Heart right ventricle (tissue), 16 donors: ENCODE measurements at regions not wholly inside any gene's neighbourhood (a gene's known extent, or its start where the extent isn't known, plus 50 kb on each side); places are given as distances from the start of the nearest gene placed in this dataset.

ENCODE experiments used
- ATAC-seq, 8 donors: fragments of 200-7000 bp; cut with Tn5 transposase; one replicate each; pipeline ENCODE4 v1.9.1; 2020; ENCODE audit warnings: mild to moderate bottlenecking in 8 of 8, moderate library complexity in 8 of 8, moderate number of reproducible peaks in 1 of 8
- DNase-seq, 2 donors: peaks; one replicate each; pipeline ENCODE4 v3.0.0-alpha.2; 2020
- H3K27ac ChIP-seq, 10 donors: fragments of 200-600 bp; sonication (generic) in 2 of 10; one replicate each; pipeline versions ENCODE4 v1.5.0 to v1.8.0; 2020 to 2022; ENCODE audit warnings: mild to moderate bottlenecking in 3 of 10
- H3K27me3 ChIP-seq, 7 donors: fragments of 200-600 bp; one replicate each; pipeline ENCODE4 v1.8.0; 2021 to 2022; ENCODE audit warnings: mild to moderate bottlenecking in 2 of 7
- H3K36me3 ChIP-seq, 9 donors: fragments of 200-600 bp; sonication (generic) in 1 of 9; one replicate each; pipeline versions ENCODE4 v1.5.0 to v1.8.0; 2020 to 2022; ENCODE audit warnings: mild to moderate bottlenecking in 2 of 9
- H3K4me1 ChIP-seq, 9 donors: fragments of 200-600 bp; sonication (generic) in 1 of 9; one replicate each; pipeline versions ENCODE4 v1.5.0 to v1.8.0; 2020 to 2022; ENCODE audit warnings: mild to moderate bottlenecking in 4 of 9
- H3K4me3 ChIP-seq, 10 donors: fragments of 200-600 bp; sonication (generic) in 2 of 10; one replicate each; pipeline versions ENCODE4 v1.5.0 to v1.8.0; 2020 to 2022; ENCODE audit warnings: mild to moderate bottlenecking in 7 of 10, moderate library complexity in 2 of 10
- H3K9me3 ChIP-seq, 11 donors: fragments of 200-600 bp in 10 of 11; sonication (generic) in 2 of 11; one replicate each; pipeline versions ENCODE4 v1.5.0 to v1.8.0; 2013 to 2022; ENCODE audit warnings: mild to moderate bottlenecking in 2 of 11, control low read depth in 1 of 11, moderate library complexity in 1 of 11
- WGBS, 2 donors: extraction: QIAGEN DNeasy Blood & Tissue Kit; methylation state at CpG; one replicate each; pipeline ENCODE4 v1.1.7; 2013; ENCODE audit warnings: inconsistent platforms in 1 of 2; 5-methylcytosine and 5-hydroxymethylcytosine counted together
- intact Hi-C, 10 donors: fragments of 100-400 bp; cut with DNase I; formaldehyde crosslinking; loops; one replicate each; pipeline versions ENCODE4 v1.11.1 to v1.14.2; 2022
- TF ChIP-seq, protein P1 (sequence below), 9 donors: fragments of 200-600 bp; sonication (generic) in 2 of 9; IDR thresholded peaks; one replicate each; pipeline versions ENCODE4 v1.5.0 to v1.8.0; 2021 to 2022; ENCODE audit warnings: antibody characterized with exemption in 9 of 9, mild to moderate bottlenecking in 5 of 9, moderate library complexity in 1 of 9
- donor health status: Arrhythmogenic right ventricular cardiomyopathy.
- donor health status: ischemic (EF 13 %, LVEDD 7.1; RV severe dilation, severe dysfunction).
- donor health status: healthy with polysubstance abuse.
- donor health status: DM: no; HTN: yes; CAD: no.
- donor health status: DM: no; HTN: no; CAD: no.
- donor health status: ischemic (EF 25% LVEDD 6.9; RV normal size, moderate dysfunction).
- donor health status: ischemic (EF 25% LVEDD 5.7; RV mildly dilated, moderate dysfunction).
- donor health status: healthy.
- donor health status: DM: yes; HTN: yes; CAD: no.
- donor health status: Ischemic cardiomyopathy.
- donor health status: ischemic (EF 35%, LVEDD 5.7; RV mildly dilated, moderate dysfunction).
- donor health status: nonischemic (EF 11% LVEDD 7.7; RV severe dilation, severe dysfunction).
- donor health status: DM: yes; HTN: yes; CAD: no.
- donor health status: PGD.
- donor health status: ischemic (EF 29% LVEDD 5.4; RV normal size, mild dysfunction).
- donor health status: nonischemic (EF 23%, LVEDD 6.1; RV moderate dilation, normal function).

- peaks cover 0 to 18% (median 0%) of the 10 kb centered on the region in 9 donors for H3K4me1 ChIP-seq
- H3K27ac ChIP-seq = no peak overlapping the region
- no peaks in the 10 kb centered on the region for H3K36me3 ChIP-seq
- H3K4me3 ChIP-seq = no peak overlapping the region
- H3K27me3 ChIP-seq = no peaks in the 10 kb centered on the region
- ATAC-seq = no peak
- DNase-seq = no peak
- H3K9me3 ChIP-seq = no peaks in the 10 kb centered on the region
- intact Hi-C loops = no loop called here
- TF ChIP-seq, protein P1, sequence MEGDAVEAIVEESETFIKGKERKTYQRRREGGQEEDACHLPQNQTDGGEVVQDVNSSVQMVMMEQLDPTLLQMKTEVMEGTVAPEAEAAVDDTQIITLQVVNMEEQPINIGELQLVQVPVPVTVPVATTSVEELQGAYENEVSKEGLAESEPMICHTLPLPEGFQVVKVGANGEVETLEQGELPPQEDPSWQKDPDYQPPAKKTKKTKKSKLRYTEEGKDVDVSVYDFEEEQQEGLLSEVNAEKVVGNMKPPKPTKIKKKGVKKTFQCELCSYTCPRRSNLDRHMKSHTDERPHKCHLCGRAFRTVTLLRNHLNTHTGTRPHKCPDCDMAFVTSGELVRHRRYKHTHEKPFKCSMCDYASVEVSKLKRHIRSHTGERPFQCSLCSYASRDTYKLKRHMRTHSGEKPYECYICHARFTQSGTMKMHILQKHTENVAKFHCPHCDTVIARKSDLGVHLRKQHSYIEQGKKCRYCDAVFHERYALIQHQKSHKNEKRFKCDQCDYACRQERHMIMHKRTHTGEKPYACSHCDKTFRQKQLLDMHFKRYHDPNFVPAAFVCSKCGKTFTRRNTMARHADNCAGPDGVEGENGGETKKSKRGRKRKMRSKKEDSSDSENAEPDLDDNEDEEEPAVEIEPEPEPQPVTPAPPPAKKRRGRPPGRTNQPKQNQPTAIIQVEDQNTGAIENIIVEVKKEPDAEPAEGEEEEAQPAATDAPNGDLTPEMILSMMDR (IDR thresholded peaks at IDR 0.05) = no peak
- 82 to 86% methylated on average over 3 of the region's 3 CpGs for WGBS, 2 donors
Observed at GRCh38 chr2:181362561-181362960, 94.6 kb upstream of the ITGA4 start.

- Histone ChIP-seq H3K27ac (no peak overlapping the region), H3K4me3 (no peak overlapping the region), H3K4me1 (peaks cover 0 to 18% (median 0%) of the 10 kb centered on the region in 9 donors), H3K27me3 (no peaks in the 10 kb centered on the region), H3K36me3 (no peaks in the 10 kb centered on the region), H3K9me3 (no peaks in the 10 kb centered on the region)
- ATAC-seq (no peak), DNase-seq (no peak)
- TF ChIP-seq, protein P1 (IDR thresholded peaks at IDR 0.05) = no peak
- intact Hi-C loops = no loop called here
Observed at GRCh38 chr2:181363164-181363563, 94.0 kb upstream of the ITGA4 start.

DNA sequence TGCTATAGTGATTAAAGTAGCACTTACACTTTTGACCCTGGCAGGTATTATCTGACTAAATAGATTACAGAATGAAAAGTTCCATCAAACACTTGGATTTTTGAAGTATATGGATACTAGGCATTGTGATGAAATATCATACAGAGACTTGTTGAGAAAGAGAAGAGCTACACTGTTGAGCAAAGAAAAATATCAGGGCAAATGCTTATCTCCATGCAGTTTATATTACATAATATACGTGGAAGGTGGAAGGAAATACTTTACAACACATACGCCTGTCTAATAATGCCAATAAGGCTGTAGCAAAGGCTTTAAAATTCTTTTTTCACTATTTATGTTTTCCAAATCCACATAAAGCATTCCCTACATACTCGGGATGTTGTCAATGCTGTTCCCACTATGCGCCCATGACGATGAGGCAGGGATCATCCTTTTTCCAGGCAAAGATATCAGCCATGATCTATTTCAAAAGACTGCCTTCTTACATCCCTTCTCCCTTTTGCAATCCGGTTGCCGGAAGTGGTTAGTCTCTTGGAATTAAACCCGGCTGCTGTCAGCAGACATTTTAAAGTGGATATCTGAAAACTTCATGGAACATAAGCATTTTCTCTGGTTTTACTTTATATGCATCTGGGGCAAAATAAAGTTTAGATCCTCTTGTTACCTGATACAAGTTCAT, 92.6 kb upstream of the ITGA4 start:
- 68 to 75% methylated on average over 8 of the region's 8 CpGs for WGBS, 2 donors
- TF ChIP-seq, protein P1 (IDR thresholded peaks at IDR 0.05) = no peak
- no peak overlapping the region for H3K4me3 ChIP-seq
- H3K36me3 ChIP-seq = no peaks in the 10 kb centered on the region
- DNase-seq (no peak), ATAC-seq (no peak)
- H3K4me1 ChIP-seq = peaks cover 0 to 18% (median 0%) of the 10 kb centered on the region in 9 donors
- H3K27ac ChIP-seq = no peak overlapping the region
- intact Hi-C loops = no loop called here
- no peaks in the 10 kb centered on the region for H3K27me3 ChIP-seq
- H3K9me3 ChIP-seq = no peaks in the 10 kb centered on the region

- Histone ChIP-seq H3K27me3 (no peaks in the 10 kb centered on the region), H3K27ac (no peak overlapping the region), H3K4me3 (no peak overlapping the region), H3K36me3 (no peaks in the 10 kb centered on the region), H3K9me3 (no peaks in the 10 kb centered on the region), H3K4me1 (peaks cover 0 to 24% (median 5%) of the 10 kb centered on the region in 9 donors)
- intact Hi-C loops = no loop called here
- TF ChIP-seq, protein P1 (IDR thresholded peaks at IDR 0.05) = no peak
- ATAC-seq (no peak), DNase-seq (no peak)
- 70 to 75% methylated on average over 4 of the region's 4 CpGs for WGBS, 2 donors
Observed at GRCh38 chr2:181366675-181367175, 90.5 kb upstream of the ITGA4 start.
